ENCODE measurements at regions not wholly inside any gene's neighbourhood (a gene's known extent, or its start where the extent isn't known, plus 50 kb on each side); places are given as distances from the start of the nearest gene placed in this dataset.

DNA sequence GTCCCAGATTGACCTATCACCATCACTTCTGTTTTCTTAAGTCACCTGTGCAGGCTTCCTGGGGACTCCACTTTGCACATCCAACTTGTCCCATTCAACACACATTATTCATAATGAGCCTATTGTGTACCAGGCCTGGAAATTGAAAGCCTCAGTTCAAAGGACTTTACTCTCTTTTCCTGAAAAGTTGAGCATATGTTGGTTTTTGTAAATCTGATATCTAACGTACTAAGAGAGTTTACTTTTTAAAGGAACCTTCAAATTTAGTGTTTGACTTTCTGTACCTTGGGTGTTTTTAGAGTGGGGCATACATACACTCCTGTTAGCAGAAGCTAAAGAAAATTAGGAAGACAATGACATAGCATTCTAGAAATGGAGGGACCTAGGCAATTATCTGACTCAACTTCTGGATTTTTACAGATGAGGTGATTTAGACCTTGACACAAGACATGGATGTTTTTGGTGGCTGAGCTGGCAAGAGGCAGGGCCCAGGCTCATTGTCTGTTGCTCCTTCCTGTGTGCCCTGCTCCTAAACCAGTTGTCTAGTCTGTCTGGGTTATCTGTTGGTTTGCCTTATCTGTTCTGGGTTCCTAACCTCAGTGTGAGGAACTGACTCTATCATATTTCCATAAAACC, 336.5 kb downstream of the RPS6KC1 start:
- TF ChIP-seq CTCF (conservative IDR thresholded peaks at IDR 0.05): no peak
- no peak for TF ChIP-seq ZFX (IDR thresholded peaks at IDR 0.05)
- no peak overlapping the region for H3K27ac ChIP-seq

DNA sequence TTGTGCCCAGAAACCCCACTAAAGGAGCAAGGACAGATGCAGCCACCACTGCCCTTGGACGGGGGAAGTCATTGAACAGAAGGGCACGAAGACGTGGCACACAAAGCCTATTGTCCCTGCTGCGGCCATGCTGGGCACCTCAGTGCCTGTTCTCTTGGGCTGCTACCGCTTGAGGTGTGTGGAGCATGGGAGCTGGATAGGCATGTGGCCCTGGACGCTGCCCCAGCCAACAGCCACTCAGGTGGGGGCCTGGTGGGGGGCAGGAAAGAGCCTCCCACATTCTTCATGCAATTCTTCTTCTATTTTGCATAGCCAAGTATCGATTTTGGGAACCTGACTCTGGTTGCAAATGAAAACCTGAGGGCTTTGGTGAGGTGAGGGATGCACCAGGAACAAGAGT, 337.2 kb downstream of the RPS6KC1 start:
- no peak overlapping the region for H3K27ac ChIP-seq
- TF ChIP-seq CTCF (conservative IDR thresholded peaks at IDR 0.05): no peak
- TF ChIP-seq ZFX (IDR thresholded peaks at IDR 0.05): no peak

DNA sequence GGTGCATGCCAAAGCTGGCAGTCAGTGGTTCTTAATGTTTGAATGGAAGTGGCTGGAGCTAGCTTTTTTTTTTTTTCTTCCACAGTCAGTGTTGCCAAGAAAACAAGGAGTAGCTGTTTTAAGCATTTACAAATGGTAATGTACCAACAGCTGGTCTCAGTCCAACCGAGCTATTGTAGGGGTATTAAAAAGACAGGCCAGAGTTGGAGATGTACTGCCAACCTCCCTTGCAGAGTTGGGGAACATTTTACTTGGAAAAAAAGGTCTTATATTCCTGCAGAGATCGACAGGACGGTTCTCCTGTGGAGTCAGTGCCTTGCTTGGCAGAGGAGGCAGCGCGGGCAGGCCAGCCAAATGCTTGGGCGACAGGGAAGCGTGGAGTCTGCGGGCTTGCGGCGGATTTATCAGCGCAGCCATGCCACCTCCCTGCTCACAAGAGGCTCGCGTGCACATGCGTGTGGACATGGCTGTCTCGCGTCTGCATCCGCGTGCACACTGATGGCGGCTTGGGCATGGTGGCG, 338.1 kb downstream of the RPS6KC1 start:
- H3K27ac ChIP-seq: no peak overlapping the region
- TF ChIP-seq CTCF (conservative IDR thresholded peaks at IDR 0.05): no peak
- TF ChIP-seq ZFX (IDR thresholded peaks at IDR 0.05): no peak

- no peak overlapping the region for H3K27ac ChIP-seq
- TF ChIP-seq CTCF (conservative IDR thresholded peaks at IDR 0.05): no peak
- TF ChIP-seq ZFX (IDR thresholded peaks at IDR 0.05): no peak
Measured at GRCh38 chr1:213391445-213391844, 340.4 kb downstream of the RPS6KC1 start.

GRCh38 chr1:213393860-213394259, 342.8 kb downstream of the RPS6KC1 start:
- no peak overlapping the region for H3K27ac ChIP-seq
- TF ChIP-seq CTCF (conservative IDR thresholded peaks at IDR 0.05) (no peak), ZFX (IDR thresholded peaks at IDR 0.05) (no peak)

GRCh38 chr1:213394837-213395236, 343.8 kb downstream of the RPS6KC1 start:
- no peak overlapping the region for H3K27ac ChIP-seq
- TF ChIP-seq CTCF (conservative IDR thresholded peaks at IDR 0.05) (no peak), ZFX (IDR thresholded peaks at IDR 0.05) (no peak)

DNA sequence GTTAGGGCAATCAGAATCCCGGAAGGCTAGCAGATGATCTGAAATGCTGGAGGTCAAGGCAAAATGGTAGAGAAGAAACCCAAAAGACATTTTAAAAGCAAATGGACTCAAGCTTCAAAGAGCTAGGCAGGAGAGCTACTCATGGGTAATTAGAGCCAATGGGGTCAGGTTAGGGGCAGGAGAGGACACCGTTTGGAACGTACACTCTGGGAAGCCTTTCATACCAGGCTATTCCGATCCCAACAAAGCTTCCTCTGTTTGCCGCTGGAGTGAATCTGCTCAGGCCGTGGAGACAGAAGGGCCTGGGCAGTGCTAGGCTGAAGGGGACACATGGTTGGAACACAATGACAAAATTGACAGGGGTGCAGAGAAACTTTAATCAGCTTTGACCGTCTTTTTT, 346.6 kb downstream of the RPS6KC1 start:
- no peak overlapping the region for H3K27ac ChIP-seq
- TF ChIP-seq CTCF (conservative IDR thresholded peaks at IDR 0.05) (no peak), ZFX (IDR thresholded peaks at IDR 0.05) (no peak)
